GM12864 (cell line): ENCODE measurements at regions not wholly inside any gene's neighbourhood (a gene's known extent, or its start where the extent isn't known, plus 50 kb on each side); places are given as distances from the start of the nearest gene placed in this dataset.
A peak's percentile ranks its signal among the peaks of the same experiment; 100 is the strongest.
"Not testable (repeated sequence)": the region's sequence is repeated elsewhere in the genome, so short reads cannot be mapped to it uniquely, and the experiment has no call there.

ENCODE experiments used
- DNase-seq: peaks from one replicate; pipeline ENCODE4 v3.0.0-alpha.2; 2011; ENCODE audit warnings: low read depth
- H3K4me3 ChIP-seq: 2 replicates; pipeline ENCODE4 v1.5.1; 2011; ENCODE audit warnings: mild to moderate bottlenecking, low read depth, low read length, control low read depth
- TF ChIP-seq, protein P1 (sequence below): IDR thresholded peaks from 2 replicates; pipeline ENCODE4 v1.5.1; 2011; ENCODE audit warnings: low read depth, mild to moderate bottlenecking, moderate library complexity, low read length, control low read depth, inconsistent platforms; ENCODE audit errors: missing control alignments

DNA sequence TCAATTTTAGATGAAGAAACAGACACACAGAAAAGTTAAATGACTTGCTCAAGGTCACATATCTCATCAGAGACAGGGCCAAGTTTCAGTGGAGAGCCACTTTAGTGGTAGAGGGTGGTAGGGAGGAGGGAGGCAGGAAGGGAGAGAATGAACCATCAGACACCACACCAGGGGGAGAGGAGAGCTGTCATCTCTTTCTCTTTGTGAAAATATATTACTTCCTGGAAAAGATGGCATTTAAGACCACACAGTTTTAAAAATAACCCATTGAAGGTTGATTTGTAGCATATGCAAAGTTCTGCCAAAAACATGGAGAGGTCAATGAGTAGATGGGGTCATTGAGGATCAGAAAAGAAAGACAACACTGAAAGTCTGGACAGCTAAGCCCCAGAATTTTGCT, 954.7 kb upstream of the DEFB115 start:
- not testable (repeated sequence) for DNase-seq, H3K4me3 ChIP-seq

- not testable (repeated sequence) for DNase-seq, H3K4me3 ChIP-seq
These were observed 947.5 kb upstream of the DEFB115 start for GRCh38 chr20:30309938-30310337.

- not testable (repeated sequence) for H3K4me3 ChIP-seq, DNase-seq
These were observed 947.1 kb upstream of the DEFB115 start for GRCh38 chr20:30310385-30310784.

DNA sequence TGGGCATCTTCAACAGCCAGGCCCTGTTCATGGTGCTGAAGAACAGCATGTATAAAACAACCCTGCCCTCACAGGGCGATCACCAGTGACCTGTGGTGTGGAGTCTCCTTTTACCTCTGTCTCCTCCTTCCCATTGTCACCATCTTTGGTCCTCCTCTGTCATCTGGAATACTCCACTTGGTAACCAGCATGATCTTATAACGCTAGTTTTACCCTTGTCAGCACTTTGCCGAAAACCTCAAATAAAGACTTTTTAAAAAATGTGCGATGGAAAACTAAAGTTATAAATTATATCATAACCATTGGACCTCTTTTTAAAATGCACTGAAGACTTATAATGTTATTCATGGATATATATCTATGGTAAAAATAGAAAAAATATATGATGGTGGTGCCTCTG, 945.2 kb upstream of the DEFB115 start:
- not testable (repeated sequence) for H3K4me3 ChIP-seq, DNase-seq

- DNase-seq, H3K4me3 ChIP-seq: not testable (repeated sequence)
These were observed 943.8 kb upstream of the DEFB115 start for GRCh38 chr20:30313660-30314059.

DNA sequence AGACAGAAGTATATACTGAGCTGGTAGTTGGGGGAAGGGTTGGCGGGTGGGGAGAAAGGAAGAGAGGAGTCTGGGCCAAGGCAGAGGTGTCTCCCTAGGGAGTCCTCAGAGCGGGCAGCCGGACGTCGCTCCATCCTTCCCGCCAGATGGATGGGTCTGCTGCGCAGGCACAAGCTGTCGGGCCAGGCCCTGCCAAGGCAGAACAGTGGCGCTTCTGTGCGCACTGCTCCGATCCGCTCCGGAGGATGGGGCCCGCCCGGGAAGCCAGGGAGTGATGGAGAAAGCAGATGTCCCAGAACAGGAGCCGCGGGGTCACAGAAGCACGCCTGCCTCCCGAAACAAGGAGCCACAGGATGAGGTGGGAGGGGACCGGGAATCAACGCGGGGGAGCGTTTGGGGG, 941.4 kb upstream of the DEFB115 start:
- not testable (repeated sequence) for DNase-seq, H3K4me3 ChIP-seq

DNA sequence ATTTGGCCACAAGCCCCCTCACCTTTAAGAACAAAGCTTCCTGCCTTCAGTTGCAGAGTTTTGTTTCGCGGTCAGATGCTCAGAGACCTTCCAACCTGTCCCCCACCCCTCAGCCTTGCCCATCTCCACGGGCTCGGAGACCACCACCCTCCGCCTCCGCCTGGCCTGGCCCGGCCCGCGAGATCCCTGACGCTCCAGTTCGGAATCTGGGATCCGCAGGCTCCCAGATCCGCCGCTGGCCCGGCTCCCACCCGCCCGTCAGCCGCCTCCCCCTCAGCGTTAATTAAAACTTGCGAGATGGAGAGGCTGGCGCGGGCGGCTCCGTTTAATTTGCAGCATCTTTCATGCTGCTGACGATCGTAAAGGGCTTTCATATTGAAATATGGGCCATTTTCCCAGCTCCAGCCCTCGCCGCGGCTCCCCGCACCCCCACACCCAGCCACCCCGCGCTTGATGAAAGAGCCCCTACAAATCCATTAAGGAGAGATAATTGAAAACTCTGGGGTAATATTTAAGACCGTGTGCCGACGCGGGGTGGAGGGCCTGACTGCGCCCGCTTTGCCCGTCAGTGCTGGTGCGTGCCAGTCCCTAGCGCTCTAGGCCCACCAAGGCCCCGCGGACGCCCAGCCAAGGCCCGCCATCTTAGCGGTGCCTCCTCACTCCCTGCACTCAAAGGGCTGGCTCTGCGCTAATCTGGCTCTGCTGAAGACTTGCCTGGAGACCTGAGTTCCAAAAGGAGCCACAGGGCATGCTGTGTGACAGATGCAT, 940.7 kb upstream of the DEFB115 start:
- not testable (repeated sequence) for DNase-seq, H3K4me3 ChIP-seq

- DNase-seq, H3K4me3 ChIP-seq: not testable (repeated sequence)
These were observed 923.7 kb upstream of the DEFB115 start for GRCh38 chr20:30333744-30334143.

DNA sequence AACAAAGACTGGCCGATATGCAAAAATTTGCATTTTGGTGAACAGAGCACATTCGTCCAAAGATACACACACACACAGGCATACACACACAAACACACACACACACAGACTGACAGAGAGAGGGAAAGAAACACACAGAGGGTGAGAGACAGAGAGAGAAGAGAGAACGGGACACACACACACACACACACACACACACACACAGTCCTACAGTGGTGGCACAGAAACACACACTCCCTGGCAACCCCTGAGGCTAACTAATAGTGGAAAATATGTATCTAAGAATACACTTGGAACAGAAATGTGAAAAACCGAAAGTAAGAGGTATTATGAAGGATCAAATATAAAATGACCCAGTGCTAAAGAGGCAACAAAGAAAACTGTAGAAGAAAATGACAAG, 919.9 kb upstream of the DEFB115 start:
- H3K4me3 ChIP-seq, DNase-seq: not testable (repeated sequence)

DNA sequence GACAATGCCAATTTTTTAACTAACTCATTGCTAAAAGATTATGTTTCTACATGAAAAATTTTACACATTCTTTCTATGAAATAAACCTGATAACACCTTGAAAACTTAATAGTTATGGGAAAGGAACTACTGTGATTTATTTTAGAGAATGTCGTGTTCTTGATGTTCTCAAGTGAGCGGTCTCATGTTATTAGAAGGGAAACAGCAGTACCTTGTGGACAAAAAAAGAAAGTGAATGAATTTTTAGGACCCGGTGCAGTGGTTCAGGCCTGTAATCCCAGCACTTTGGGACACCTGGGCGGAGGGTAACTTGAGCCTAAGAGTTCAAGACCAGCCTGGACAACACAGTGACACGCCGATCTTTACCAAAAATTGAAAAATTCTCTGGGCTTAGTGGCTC, 908.5 kb upstream of the DEFB115 start:
- not testable (repeated sequence) for H3K4me3 ChIP-seq, DNase-seq

- not testable (repeated sequence) for DNase-seq, H3K4me3 ChIP-seq
- TF ChIP-seq, protein P1, sequence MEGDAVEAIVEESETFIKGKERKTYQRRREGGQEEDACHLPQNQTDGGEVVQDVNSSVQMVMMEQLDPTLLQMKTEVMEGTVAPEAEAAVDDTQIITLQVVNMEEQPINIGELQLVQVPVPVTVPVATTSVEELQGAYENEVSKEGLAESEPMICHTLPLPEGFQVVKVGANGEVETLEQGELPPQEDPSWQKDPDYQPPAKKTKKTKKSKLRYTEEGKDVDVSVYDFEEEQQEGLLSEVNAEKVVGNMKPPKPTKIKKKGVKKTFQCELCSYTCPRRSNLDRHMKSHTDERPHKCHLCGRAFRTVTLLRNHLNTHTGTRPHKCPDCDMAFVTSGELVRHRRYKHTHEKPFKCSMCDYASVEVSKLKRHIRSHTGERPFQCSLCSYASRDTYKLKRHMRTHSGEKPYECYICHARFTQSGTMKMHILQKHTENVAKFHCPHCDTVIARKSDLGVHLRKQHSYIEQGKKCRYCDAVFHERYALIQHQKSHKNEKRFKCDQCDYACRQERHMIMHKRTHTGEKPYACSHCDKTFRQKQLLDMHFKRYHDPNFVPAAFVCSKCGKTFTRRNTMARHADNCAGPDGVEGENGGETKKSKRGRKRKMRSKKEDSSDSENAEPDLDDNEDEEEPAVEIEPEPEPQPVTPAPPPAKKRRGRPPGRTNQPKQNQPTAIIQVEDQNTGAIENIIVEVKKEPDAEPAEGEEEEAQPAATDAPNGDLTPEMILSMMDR = peak; percentile 45
These were observed 900.5 kb upstream of the DEFB115 start for GRCh38 chr20:30356854-30357467.

DNA sequence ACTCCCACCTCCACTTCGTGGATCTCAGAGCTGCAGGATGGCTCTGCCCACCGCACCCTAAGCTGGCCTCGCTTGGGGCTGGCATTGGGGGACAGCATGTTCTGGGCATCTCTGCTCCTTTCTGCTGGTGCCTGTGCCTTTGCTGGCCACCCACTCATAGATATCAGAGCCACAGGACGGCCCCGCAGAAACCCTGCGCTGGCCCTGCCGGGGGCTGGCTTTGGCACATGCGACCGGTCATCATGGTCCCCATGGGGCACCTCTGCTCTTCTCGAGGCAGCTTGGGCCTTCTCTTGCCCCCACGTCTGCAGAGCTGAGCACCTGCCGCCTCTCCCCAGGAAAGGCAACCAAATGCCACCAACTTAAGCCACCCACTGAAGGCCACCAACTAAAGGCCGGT, 895.7 kb upstream of the DEFB115 start:
- DNase-seq, H3K4me3 ChIP-seq: not testable (repeated sequence)

DNA sequence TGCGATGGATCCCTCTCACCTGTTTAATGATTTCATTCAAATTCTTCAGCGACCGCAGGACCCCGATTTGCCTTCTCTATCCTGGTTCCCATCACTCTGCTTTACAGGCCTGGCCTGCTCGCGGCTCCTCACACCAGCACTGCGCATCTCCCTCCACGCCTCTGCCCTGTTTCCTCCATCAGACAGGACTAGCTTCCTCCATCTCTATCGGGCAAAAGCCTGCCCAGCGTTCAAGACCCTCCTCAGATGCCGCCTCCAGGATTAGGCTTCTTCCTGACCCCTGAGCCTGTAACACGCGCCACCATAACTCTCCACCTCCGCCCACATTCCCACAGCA, 881.1 kb upstream of the DEFB115 start:
- DNase-seq = not testable (repeated sequence)
- H3K4me3 ChIP-seq = peak overlapping the region; percentile 96
